Activated T-cell treated with anti-CD3 and anti-CD28 coated beads, Interleukin-2, amount 50 U/mL, for 48 hours (primary cell): ENCODE measurements at regions not wholly inside any gene's neighbourhood (a gene's known extent, or its start where the extent isn't known, plus 50 kb on each side); places are given as distances from the start of the nearest gene placed in this dataset.

Source experiments
- DNase-seq, 2 experiments: peaks; one replicate each; pipeline ENCODE4 v3.0.0-alpha.2; 2020

DNA sequence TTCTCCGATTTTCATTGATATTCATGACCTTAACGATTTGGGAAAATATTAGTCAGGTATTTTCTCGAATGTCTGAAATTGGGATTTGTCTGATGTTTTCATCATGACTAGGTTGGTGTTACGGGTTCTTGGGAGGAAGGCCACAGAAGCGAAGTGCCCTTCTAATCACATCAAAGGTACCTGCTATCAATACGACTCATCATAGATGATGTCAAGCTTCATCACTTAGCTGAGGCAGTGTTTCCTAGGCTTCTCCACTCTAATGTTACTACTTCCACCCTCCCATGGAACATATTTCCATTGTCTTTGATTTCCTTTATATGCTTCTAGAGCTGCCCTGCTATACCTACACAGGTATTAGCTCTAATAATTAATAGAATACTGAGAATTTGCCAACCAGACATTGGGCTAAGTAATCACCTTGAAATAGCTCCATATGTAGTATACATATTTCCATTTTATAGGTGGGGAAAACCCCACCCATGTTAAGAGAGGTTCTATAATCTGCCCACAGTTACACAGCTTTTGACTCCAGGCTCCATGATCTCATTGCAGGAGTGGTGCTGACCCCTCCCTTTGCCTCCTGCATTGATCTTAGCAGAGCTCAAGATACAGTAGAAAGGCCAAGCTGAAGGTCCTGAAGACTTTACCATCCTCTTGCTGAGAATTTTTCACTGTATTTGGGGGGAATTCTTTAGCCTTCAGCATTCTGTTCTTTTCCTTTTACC is 238.6 kb upstream of the ADAMTSL1 start:
- DNase-seq: no peak

DNA sequence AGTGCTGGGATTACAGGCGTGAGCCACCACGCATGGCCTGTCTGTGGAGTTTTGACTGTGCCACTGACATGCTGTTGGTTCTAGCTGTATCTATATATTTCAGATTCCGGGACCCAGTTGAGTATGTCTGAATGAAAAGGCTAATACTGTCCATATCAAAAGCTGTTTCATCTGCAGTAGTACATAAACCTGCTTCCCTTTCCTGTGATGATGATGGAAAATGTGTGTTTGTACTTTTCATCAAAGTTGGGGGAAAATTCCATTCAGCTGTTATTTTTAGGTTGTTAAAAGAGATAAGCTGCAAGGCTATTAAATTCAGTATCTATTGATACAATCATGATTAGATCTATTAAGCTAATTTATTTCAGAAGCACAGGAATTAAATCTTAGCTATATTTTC is 237.6 kb upstream of the ADAMTSL1 start:
- DNase-seq: no peak

DNA sequence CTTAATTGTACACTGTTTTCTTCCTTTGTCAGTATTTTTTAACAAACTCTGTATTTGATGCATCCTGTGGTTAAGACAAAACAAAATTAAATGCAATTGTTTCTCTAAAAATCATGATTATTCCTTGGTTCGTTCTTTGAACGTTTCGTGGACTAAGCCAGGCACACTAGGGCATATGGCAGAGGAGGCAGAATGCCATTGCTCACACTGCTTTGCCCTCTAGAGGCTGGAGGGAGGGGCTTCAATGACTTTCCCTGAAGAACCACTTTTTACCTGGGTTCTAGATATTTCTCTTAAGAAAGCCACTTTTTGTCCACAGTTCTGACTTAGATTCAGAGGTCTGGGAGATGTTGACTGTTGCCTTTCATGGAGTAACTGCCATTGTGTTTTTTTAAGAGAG is 236.2 kb upstream of the ADAMTSL1 start:
- DNase-seq: no peak

DNA sequence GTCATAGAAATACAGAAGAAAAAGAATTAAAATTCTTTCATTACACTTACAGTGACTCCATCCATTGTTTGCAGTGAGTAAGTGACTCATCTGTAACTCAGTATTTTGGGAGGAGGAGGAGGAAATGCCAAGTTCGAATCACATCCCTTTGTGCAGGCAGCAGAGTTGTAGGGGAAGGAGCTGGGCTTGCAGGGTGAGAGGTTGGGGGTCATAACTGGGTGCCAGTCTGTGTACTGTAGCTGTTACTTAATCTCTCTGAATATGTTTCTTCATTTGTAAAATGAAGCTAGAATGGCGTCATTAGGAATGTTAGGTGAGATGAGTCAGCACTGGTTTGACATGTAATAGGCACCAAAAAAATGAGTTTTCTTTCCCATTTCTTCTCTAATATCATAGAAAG is 235.7 kb upstream of the ADAMTSL1 start:
- DNase-seq: no peak

DNA sequence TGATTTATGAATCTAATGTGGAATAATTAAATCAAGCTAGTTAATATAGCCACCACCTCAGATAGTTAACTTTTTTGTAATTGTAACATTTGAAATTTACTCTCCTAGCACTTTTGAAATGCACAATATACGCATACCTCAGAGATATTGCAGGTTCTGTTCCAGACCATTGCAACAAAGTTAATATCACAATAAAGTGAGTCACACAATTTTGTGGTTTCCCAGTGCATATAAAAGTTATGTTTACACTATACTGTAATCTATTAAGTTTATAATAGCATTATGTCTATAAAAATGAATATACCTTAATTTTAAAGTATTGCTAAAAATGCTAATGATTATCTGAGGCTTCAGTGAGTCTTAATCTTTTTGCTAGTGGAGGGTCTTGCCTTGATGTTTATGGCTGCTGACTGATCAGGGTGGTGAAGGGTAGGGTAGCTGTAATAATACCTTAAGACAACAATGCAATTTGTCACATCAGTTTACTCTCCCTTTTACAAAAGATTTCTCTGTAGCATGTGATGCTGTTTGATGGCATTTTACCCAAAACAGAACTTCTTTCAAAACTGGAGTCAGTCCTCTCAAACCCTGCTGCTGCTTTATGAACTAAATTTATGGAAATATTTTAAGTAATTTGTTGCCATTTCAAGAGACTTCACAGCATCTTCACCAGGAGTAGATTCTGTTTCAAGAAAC is 235.1 kb upstream of the ADAMTSL1 start:
- DNase-seq: no peak

DNA sequence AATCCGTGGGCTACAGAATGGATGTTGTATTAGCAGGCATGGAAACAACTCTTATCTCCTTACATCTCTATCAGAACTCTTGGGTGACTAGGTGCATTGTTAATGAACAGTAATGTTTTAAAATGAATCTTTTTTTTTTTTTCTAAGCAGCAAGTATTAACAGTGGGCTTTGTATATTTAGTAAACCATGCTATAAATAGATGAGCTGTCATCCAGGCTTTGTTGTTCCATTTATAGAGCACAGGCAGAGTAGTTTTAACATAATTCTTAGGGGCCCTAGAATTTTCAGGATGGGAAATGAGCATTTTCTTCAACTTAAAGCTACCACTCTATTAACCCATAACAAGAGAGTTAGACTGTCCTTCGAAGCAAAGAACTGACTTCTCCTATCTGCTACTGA is 233.7 kb upstream of the ADAMTSL1 start:
- DNase-seq: no peak

DNA sequence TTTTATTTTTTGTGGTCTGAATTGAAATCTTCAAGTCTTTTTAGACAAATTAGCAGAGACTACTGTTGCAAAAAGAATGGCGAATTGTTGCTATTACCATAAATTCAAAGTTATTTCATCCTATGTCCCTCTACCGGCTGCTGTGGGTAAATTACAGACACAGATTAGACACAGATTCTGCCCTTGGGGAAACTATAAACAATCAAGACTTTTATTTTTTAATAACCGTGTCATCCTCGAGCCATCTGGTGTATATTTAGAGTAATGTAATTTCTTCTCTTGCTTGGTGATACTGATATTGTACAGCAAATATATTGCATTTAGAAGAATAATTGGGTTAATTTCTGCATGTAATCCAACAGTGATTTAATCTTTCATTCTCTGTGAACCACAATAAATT is 228.0 kb upstream of the ADAMTSL1 start:
- DNase-seq: no peak

DNA sequence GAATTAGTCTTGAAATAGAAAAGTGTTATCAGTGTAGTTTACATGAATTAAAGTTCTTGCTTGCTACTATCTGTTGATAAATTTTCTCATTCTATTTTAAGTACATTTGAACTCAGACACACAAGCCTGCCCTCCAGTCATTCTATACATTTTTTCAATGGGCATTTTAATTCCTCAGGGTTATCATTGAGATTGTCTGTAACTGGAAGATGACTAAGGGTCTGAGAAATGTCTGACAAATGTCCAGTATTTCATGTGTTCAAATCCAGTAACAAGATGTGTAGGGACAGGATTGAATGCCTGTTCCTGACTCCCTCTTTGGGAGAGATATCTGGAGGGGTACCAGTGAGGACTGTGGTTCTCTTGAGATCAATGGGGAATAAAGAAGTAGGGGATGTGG is 223.9 kb upstream of the ADAMTSL1 start:
- DNase-seq: no peak

DNA sequence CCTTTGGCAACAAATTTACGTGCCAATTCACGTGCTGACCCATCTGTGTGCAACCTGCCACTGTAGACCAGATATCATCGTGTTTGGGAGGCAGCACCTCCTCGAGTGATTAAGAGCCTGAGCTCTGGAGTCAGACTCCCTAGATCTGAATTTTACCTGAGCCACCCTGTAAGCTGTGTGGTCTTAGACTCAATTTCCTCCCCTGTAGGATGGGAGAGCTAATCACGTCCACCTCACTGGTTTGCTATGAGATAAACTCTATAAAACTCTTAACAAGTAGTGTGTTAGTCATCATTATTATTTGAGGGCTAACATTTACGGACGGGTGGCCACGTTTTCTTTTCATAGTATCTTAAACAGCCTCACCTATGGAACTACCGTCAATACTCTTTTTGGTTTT is 220.0 kb upstream of the ADAMTSL1 start:
- DNase-seq: no peak

DNA sequence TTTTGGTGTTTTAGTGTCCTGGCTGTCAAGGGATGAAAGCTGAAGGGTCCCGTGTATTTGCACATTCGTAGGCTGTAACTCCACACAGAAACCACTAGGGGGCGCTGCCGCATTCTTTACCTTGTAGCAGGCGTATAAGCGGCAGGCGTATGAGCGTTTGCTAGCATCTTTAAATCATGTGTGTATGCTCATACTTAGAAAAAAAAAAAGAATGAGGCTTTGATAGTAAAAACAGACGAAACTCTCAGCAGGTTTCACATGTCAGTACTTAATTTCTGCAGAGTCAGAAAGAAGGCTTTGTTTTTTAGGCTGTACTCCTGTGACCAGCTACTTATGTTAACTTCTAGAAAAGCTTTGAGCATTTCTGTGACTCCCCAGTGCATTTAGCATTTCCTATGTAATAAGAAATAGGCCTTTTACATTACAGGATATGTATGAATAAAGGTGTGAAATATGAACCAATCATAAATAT is 218.8 kb upstream of the ADAMTSL1 start:
- peak; percentile 72 to 77 for DNase-seq

DNA sequence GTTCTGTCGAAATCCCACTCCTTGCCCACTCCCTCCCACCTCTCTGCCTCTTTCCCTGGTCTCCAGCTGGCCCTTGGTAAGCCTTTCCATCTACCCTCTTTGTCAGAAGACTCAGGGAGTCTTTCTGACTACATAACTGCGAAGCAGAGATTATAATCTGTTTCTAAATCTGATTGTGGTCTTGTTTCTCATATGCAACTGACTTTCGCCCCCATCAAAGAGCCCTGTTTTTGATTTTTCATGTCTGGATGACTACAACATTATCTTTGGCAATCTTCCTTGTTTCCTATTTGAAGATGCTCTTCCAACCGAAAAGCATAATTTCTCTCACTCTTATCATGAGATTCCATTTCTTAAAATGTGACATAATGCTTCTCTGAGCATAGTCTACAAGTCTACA is 218.2 kb upstream of the ADAMTSL1 start:
- no peak for DNase-seq

DNA sequence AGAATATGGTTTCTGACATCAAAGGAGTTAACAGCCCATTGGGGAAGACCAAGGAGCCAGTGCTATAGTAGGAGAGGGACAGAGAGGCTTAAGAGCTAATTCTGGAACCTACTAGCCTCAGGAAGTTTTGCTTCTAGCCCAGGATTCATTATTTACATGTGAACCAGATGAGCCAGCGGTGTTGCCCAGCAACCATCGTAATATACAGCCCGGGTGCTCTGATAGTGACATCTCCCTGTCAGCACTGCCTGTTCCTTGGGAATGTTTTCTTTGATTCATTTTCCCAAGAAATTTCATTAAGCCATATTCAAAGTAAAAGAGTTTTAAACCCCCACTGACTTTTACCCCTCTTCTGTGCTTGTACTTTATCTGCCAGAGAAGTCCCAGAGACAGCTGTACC is 217.4 kb upstream of the ADAMTSL1 start:
- no peak for DNase-seq

DNA sequence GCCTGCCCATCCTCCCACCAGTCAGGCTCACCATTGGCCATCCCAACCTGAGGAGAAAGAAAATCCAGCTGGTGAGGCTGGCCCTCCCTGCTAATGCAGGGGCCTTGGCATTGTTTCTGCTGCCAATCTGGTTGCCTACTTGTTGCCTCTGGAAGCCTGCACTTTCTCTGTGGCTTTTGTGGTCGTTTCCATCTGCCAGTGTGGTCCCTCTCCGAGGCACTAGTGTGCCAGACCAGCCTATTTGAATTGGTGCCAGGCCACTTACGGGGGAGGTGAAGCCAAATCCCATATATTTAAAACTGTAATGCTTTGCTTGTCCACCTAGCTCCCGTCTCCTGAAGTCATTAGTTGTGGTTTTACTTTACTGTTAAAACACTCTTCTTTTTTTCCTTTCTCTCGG is 213.4 kb upstream of the ADAMTSL1 start:
- no peak for DNase-seq

DNA sequence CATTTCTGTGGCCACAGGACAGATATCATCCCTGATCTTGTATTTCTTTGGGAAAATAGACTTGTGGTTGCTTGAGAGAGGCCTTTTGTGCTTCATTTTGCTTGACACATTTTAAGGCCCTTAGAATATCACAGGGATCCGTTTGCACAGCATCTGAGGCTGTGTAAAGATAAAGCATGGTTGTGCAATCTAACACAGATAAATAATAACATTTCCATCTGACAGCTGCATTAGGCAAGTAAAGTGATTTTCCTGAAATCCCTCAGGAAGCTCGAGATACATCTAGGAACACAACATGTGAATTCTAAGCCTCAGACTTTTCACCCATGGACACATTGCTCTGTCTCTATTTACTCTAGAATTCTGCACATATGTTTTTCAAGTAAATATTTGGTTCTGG is 212.8 kb upstream of the ADAMTSL1 start:
- no peak for DNase-seq

DNA sequence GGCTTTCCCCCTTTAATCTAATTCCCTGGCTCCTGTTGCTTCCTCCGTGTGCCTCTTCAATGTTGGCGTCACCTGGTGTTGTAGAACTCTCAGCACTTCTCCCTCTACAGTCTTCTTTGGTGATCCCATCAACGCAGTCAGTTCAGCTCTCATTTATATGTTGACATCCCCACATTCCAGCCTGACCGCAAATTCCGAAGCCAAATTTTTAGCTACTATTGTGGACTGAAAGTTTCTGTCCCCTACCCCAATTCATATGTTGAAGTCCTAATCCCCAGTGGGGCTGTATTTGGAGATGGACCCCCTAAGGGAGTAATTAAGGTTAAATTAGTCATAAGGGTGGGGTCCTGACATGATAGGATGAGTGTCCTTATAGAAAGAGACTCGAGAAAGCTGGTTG is 210.6 kb upstream of the ADAMTSL1 start:
- DNase-seq: no peak

DNA sequence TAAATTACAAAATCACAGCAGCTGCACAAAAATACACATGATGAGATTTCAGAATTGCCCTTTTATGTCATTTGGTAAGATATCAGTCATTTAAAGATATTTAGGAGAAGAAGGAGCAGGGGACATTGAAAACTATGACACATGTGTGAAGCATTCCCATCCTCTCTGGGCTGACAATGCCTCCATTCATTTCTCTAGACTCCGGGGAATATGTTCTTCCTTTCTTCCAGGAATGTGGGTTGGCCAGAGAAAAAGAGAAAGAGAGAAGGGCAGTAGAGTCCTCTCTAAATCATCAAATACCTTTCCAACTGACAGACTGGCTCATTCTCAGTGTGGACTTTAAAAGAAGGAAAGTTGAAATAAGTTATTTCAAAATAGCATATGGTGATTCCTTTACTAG is 205.6 kb upstream of the ADAMTSL1 start:
- no peak for DNase-seq

DNA sequence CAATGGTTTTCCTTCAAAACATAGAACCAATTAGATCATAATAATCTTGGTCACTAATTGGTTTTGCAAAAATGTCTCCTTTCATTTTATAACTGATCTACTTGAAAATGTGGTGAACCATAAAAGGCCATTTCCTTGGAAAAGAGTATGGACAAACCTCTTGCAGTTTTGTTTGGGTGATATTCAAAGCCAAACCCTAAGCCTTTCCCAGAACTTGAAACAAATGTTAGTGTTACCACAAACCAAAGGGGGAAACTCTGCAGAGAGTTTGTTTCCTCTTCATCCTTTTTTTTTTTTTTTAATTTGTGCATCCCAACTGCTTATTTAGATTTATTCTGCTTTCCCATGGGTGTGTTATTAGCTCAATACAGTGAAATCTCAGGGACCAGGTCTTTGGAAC is 204.4 kb upstream of the ADAMTSL1 start:
- DNase-seq: no peak

DNA sequence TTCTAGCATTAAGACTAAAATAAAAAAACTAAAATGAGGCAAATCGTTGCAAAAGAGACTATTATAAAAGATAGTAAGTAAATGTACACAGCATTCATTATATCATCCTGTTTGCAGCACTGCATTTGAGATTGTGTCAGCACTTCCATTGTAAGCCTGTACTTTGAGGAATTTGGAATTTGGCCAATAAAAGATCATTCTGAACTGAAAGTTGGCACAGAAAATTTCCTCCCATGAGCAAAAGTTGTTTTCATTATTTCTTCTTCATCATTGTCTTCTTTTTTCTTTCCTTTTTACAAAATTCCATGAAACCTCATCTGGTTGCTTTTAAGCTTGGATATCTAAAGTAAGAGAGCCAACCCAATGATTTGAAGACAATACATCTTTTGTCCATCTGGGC is 199.3 kb upstream of the ADAMTSL1 start:
- no peak for DNase-seq

DNA sequence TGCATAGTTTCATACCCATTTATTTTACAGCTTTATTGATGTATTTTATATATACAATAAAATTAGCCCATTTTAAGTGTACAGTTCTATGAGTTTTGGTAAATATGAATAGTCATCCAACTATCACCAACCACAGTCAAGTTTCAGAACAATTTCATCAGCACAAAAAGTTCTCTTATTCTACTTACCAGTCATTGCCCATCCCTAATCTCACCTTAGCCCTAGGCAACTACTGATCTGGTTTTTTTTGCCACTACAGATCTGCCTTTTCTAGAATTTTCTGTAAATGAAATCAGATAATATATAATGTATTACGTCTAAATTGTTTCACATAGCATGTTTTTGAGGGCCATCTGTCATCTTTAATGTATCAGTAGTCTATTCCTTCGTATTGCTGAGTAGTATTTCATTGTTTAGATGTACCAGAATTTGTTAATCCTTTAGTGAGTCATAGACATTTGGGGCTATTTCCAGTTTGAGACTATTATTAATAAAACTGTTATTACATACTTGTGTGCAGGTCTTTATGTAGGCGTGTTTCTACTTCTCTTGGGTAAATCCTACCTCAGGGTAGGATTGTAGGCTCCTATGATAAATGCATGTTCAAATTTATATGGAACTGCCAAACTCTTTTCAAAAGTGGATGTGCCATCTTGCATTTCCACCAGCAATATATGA is 198.5 kb upstream of the ADAMTSL1 start:
- no peak for DNase-seq

DNA sequence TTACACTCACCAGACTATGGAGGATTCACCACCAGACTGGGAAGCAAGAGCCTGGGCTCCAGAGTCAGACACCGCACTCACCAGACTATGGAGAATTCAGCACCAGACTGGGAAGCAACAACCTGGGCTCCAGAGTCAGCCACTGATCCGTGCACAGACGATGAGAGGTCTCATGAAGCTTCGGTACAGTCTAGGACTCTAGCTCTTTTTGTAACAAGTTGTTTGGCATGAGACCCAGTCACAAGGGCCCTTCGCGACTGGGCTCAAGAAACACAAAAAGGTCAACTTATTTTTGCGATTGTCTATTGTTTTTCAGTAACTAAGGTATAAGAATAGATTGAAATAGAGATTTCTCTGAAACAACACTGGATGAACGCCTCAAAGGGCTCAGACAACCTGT is 192.7 kb upstream of the ADAMTSL1 start:
- no peak for DNase-seq

DNA sequence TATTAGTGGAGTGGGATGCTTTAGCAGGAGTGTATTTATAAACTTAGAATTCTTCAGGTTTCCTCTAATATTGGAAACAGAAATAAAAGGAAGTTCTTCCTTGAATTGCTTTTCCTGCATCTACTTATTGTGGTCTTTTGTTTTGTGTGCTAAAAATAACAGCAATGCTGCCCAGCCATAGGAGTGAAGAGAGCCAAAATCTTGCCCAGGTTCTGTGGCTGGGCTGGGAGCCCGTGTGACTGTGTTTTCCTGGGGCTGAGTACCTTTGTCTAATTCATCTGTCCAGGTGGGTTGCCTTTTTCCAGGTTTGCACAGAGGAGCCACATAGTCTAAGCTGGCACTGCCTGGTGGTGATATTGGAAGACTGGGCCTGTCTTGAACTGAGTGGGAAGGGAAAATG is 179.7 kb upstream of the ADAMTSL1 start:
- no peak for DNase-seq

DNA sequence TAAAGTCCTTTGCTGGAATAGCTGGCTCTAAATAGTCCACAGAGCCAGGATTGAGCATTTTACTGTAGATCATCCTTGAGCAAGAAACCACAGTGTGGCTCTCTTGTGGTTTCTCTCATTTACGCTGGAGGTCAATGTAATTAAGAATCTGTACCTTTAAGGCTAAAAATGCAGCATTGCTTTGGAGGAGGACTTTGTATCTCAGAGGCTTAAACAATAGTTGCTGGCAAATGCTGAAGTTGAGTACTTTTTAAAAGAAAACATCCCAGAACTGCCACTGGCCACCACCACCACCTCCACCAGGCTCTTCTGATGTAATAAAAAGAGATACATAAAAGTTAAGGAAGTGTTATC is 177.3 kb upstream of the ADAMTSL1 start:
- no peak for DNase-seq

DNA sequence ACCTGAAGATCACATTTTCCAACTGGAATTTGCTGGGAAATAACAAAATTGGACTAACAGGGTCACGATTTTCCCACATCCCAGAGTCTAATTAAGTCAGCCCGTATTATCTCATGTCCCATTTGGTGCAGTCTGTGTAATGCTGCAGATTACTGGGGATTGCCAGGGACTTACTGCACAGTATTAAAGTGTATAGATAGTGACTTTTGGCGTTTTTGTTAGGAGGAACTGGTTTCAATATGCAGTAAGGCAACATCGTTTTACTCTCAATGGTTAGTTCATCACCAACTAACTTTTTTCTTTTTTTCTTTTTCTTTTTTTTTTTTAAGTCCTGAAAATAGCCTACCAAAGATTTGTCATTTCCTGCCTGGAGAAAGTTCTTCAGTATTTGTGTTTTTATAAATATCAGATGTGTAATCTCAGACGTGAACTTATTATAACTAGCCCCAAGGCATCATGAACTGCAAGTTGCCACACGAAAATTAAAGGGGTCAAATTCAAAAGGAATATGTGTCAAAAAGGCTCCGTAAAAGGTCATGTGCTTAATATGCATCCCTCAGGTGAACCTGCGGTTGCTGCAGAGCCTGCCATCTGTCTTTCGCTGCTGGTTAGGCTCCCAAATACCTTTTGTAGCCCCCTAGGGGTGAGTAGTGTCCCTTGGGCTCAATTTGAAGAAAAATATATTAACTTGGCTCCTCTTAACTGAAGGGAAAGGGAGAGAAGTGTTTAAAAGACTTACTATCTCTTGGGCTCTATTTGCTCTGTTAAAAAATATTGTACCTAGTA is 176.7 kb upstream of the ADAMTSL1 start:
- DNase-seq: no peak

DNA sequence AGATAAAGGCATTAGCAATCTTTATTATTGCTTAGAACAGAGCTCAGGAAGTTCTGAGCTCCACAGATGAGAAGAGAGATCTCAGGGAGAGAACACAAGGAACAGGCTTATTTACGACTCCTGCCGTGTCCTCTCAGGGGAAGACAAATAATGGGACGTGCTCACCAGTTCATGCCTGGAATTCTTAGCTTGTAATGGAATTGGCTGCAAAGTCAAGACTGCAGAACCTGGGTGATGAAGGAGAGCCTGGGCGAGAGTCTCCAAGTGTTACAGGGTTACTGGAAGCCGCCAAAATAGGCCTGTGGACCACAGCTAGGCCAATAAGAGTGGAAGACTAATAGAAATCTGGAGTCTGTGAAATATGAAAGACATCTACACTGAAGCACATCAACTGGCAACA is 174.5 kb upstream of the ADAMTSL1 start:
- no peak for DNase-seq
